ENCODE measurements at regions not wholly inside any gene's neighbourhood (a gene's known extent, or its start where the extent isn't known, plus 50 kb on each side); places are given as distances from the start of the nearest gene placed in this dataset.
"Not testable (repeated sequence)": the region's sequence is repeated elsewhere in the genome, so short reads cannot be mapped to it uniquely, and the experiment has no call there.

DNA sequence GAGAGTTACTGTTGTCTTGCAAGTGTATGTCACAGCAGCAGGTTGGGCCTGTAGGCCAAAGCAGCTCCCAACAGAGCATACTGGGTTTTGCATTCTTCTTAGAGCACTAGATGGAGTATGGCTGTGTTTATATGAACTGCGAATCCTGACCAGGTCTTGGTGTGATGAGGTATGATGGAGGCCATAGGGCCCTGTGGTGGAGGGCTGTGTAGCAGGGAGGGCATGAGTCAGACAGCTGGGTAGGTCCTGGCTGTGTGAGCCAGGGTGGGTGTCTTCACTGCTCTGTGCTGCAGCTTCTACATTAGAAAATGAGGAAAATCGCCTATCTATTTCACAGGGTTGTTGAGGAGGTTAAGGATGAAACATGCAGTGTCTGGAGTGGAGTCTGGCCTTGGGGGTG lies 124.2 kb downstream of the BUB3 start (continued):
- TF ChIP-seq ZNF217 (CRISPR knock-in tag; IDR thresholded peaks at IDR 0.05) (no peak), ZNF707 (CRISPR knock-in tag; conservative IDR thresholded peaks at IDR 0.05) (no peak), ARNT (IDR thresholded peaks at IDR 0.05) (no peak), RNF2 (IDR thresholded peaks at IDR 0.05) (no peak)
- TF ChIP-seq, protein P1, sequence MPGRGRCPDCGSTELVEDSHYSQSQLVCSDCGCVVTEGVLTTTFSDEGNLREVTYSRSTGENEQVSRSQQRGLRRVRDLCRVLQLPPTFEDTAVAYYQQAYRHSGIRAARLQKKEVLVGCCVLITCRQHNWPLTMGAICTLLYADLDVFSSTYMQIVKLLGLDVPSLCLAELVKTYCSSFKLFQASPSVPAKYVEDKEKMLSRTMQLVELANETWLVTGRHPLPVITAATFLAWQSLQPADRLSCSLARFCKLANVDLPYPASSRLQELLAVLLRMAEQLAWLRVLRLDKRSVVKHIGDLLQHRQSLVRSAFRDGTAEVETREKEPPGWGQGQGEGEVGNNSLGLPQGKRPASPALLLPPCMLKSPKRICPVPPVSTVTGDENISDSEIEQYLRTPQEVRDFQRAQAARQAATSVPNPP (IDR thresholded peaks at IDR 0.05; ENCODE audit: borderline replicate concordance, insufficient read depth, insufficient read length), result no peak

DNA sequence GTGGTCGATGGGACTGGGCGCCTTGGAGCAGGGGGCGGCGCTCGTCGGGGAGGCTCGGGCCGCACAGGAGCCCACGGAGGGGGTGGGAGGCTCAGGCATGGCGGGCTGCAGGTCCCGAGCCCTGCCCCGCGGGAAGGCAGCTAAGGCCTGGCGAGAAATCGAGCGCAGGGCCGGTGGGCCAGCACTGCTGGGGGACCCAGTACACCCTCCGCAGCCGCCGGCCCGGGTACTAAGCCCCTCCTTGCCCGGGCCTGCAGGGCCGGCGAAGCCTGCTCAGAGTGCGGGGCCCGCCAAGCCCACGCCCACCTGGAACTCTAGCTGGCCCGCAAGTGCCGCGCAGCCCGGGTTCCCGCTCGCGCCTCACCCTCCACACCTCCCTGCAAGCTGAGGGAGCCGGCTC lies 129.2 kb downstream of the BUB3 start:
- DNase-seq (ENCODE audit: extremely low read depth in 1 of 4, low spot score in 3 of 4); H4K20me1 ChIP-seq (replicated peaks; ENCODE audit: control insufficient read depth, insufficient read depth, low read length); H3K9ac ChIP-seq (ENCODE audit: insufficient read depth in 1 of 2, low read depth in 2 of 2, low read length in 2 of 2); ATAC-seq; H3K27me3 ChIP-seq (ENCODE audit: control insufficient read depth in 2 of 2, insufficient read depth in 2 of 2, low read length in 2 of 2); POLR2A ChIA-PET; FAIRE-seq; H3K4me3 ChIP-seq; H3K36me3 ChIP-seq (ENCODE audit: control insufficient read depth, insufficient read depth, low read length); CTCF ChIA-PET (ENCODE audit: low intra/inter-chr PET ratio); in situ Hi-C loops (cut with MboI); H2AFZ ChIP-seq (ENCODE audit: low read depth, low read length); H3K79me2 ChIP-seq (ENCODE audit: control insufficient read depth, insufficient read depth, low read length); H3K4me1 ChIP-seq (replicated peaks in 1 of 2; ENCODE audit: control insufficient read depth in 2 of 2, insufficient read depth in 2 of 2, low read length in 2 of 2); H3K27ac ChIP-seq (ENCODE audit: extremely low read depth, low read depth, low read length); H3K9me3 ChIP-seq (replicated peaks; ENCODE audit: control insufficient read depth, insufficient read depth, low read depth, low read length); intact Hi-C loops (cut with micrococcal nuclease); H3K9me1 ChIP-seq (ENCODE audit: control insufficient read depth, insufficient read depth, low read length); BruUV-seq (replicated peaks); H3K4me2 ChIP-seq (ENCODE audit: insufficient read depth, low read length): not testable (repeated sequence)
- 20% methylated on average over 4 of the region's 35 CpGs for WGBS (ENCODE audit: insufficient coverage, low coverage, missing lambda C conversion rate)
